Osteocyte (in vitro differentiated cells): ENCODE measurements at regions not wholly inside any gene's neighbourhood (a gene's known extent, or its start where the extent isn't known, plus 50 kb on each side); places are given as distances from the start of the nearest gene placed in this dataset.

ENCODE experiments used
- DNase-seq: peaks from one replicate; pipeline ENCODE4 v3.0.0; 2021; ENCODE audit warnings: mixed read lengths; ENCODE audit not compliant: unreplicated experiment; ENCODE audit errors: extremely low spot score
- H3K27ac Mint-ChIP-seq: one replicate; pipeline ENCODE4 v1.8.0; 2021; ENCODE audit warnings: mild to moderate bottlenecking, mixed read lengths; ENCODE audit not compliant: unreplicated experiment
- H3K27me3 Mint-ChIP-seq: one replicate; pipeline ENCODE4 v1.8.0; 2021; ENCODE audit warnings: mixed read lengths; ENCODE audit not compliant: unreplicated experiment
- H3K36me3 Mint-ChIP-seq: one replicate; pipeline ENCODE4 v1.8.0; 2021; ENCODE audit warnings: mixed read lengths; ENCODE audit not compliant: unreplicated experiment
- H3K4me1 Mint-ChIP-seq: one replicate; pipeline ENCODE4 v1.8.0; 2021; ENCODE audit warnings: mixed read lengths; ENCODE audit not compliant: unreplicated experiment
- H3K4me3 Mint-ChIP-seq: one replicate; pipeline ENCODE4 v1.8.0; 2021; ENCODE audit warnings: mild to moderate bottlenecking, moderate library complexity, mixed read lengths; ENCODE audit not compliant: unreplicated experiment
- H3K9me3 Mint-ChIP-seq: one replicate; pipeline ENCODE4 v1.8.0; 2021; ENCODE audit warnings: mixed read lengths; ENCODE audit not compliant: unreplicated experiment
- CTCF ChIP-seq: fragments of 200-600 bp; sonication (generic); IDR thresholded peaks from 2 replicates; pipeline ENCODE4 v1.5.0; 2021; ENCODE audit warnings: antibody characterized with exemption, mild to moderate bottlenecking, moderate library complexity

GRCh38 chr1:239608469-239608868 is 222.1 kb downstream of the CHRM3 start:
- TF ChIP-seq CTCF = no peak
- DNase-seq = no peak
- no peak overlapping the region for H3K4me3 Mint-ChIP-seq
- no peak overlapping the region for H3K27ac Mint-ChIP-seq
- H3K9me3 Mint-ChIP-seq = no peaks in the 10 kb centered on the region
- H3K36me3 Mint-ChIP-seq = no peaks in the 10 kb centered on the region
- H3K27me3 Mint-ChIP-seq = peaks cover 5% of the 10 kb centered on the region
- H3K4me1 Mint-ChIP-seq = no peaks in the 10 kb centered on the region

- Mint-ChIP-seq H3K4me1 (no peaks in the 10 kb centered on the region), H3K36me3 (no peaks in the 10 kb centered on the region), H3K27me3 (peaks cover 4% of the 10 kb centered on the region), H3K27ac (no peak overlapping the region), H3K4me3 (no peak overlapping the region), H3K9me3 (no peaks in the 10 kb centered on the region)
- no peak for DNase-seq
- no peak for TF ChIP-seq CTCF
Observed at GRCh38 chr1:239612379-239612778, 226.0 kb downstream of the CHRM3 start.

GRCh38 chr1:239616673-239617072 is 230.3 kb downstream of the CHRM3 start:
- Mint-ChIP-seq H3K4me3 (no peak overlapping the region), H3K9me3 (peaks cover 4% of the 10 kb centered on the region), H3K36me3 (no peaks in the 10 kb centered on the region), H3K27me3 (peaks cover 4% of the 10 kb centered on the region), H3K27ac (no peak overlapping the region), H3K4me1 (no peaks in the 10 kb centered on the region)
- no peak for TF ChIP-seq CTCF
- DNase-seq = no peak

GRCh38 chr1:239617259-239617658 is 230.9 kb downstream of the CHRM3 start:
- H3K4me3 Mint-ChIP-seq = no peak overlapping the region
- no peaks in the 10 kb centered on the region for H3K36me3 Mint-ChIP-seq
- H3K27ac Mint-ChIP-seq = no peak overlapping the region
- no peaks in the 10 kb centered on the region for H3K4me1 Mint-ChIP-seq
- peaks cover 4% of the 10 kb centered on the region for H3K27me3 Mint-ChIP-seq
- DNase-seq = no peak
- TF ChIP-seq CTCF = no peak
- H3K9me3 Mint-ChIP-seq = peaks cover 6% of the 10 kb centered on the region

GRCh38 chr1:239617731-239618130 is 231.4 kb downstream of the CHRM3 start:
- H3K36me3 Mint-ChIP-seq = no peaks in the 10 kb centered on the region
- no peak overlapping the region for H3K4me3 Mint-ChIP-seq
- no peak overlapping the region for H3K27ac Mint-ChIP-seq
- TF ChIP-seq CTCF = no peak
- peaks cover 11% of the 10 kb centered on the region for H3K9me3 Mint-ChIP-seq
- H3K4me1 Mint-ChIP-seq = no peaks in the 10 kb centered on the region
- DNase-seq = no peak
- peaks cover 4% of the 10 kb centered on the region for H3K27me3 Mint-ChIP-seq
